ENCODE measurements at regions not wholly inside any gene's neighbourhood (a gene's known extent, or its start where the extent isn't known, plus 50 kb on each side); places are given as distances from the start of the nearest gene placed in this dataset.

DNA sequence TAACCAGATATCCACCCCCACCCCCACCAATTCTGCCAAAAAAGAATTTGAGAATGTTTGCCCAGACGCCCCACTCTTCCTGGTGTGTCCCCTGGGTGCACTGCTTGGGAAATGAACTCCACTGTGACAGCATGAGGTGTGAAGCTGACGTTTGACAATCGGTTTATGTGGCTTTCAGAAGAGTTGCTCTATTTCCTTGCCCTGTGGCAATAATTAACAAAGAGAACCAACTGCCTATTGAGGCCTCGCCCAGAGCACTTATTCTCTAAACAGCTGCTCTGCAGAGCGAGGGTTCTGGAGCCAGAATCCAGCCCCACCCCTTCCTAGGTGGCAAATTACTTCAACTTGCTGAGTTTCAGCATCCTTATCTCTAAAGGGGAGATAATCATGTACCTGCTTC lies 115.8 kb upstream of the SIX3 start:
- TF ChIP-seq, protein P1, sequence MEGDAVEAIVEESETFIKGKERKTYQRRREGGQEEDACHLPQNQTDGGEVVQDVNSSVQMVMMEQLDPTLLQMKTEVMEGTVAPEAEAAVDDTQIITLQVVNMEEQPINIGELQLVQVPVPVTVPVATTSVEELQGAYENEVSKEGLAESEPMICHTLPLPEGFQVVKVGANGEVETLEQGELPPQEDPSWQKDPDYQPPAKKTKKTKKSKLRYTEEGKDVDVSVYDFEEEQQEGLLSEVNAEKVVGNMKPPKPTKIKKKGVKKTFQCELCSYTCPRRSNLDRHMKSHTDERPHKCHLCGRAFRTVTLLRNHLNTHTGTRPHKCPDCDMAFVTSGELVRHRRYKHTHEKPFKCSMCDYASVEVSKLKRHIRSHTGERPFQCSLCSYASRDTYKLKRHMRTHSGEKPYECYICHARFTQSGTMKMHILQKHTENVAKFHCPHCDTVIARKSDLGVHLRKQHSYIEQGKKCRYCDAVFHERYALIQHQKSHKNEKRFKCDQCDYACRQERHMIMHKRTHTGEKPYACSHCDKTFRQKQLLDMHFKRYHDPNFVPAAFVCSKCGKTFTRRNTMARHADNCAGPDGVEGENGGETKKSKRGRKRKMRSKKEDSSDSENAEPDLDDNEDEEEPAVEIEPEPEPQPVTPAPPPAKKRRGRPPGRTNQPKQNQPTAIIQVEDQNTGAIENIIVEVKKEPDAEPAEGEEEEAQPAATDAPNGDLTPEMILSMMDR (IDR thresholded peaks at IDR 0.05): no peak
- Histone ChIP-seq H3K27ac (no peak overlapping the region), H3K36me3 (no peaks in the 10 kb centered on the region), H3K4me1 (ENCODE audit: control insufficient read depth in 1 of 2, insufficient read depth in 1 of 2, low read depth in 1 of 2, low read length in 1 of 2) (no peaks in the 10 kb centered on the region), H3K9me3 (no peaks in the 10 kb centered on the region), H3K4me3 (ENCODE audit: low read depth in 1 of 2, low read length in 1 of 2) (no peak overlapping the region), H3K27me3 (peaks cover 39% of the 10 kb centered on the region)

DNA sequence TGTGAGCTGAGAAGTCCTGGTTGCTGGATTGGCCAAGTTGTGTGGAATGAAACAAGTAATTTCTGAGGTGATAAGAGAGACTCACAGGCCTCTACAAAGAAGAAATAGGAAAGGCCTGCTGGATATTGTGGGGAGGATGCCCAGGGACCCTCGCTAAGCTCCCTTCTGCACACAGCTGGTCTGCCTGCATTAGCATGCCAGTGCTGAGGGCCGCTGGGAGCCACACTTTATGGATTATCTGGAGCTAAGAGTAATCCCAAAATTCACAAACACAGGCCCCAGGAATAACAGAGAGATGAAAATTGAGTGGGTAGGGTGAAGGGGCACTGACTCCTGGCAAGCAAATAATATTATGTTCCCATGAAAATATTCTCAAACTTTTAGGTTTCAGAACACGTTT lies 114.9 kb upstream of the SIX3 start:
- TF ChIP-seq, protein P1 (IDR thresholded peaks at IDR 0.05): no peak
- H3K9me3 ChIP-seq: no peaks in the 10 kb centered on the region

DNA sequence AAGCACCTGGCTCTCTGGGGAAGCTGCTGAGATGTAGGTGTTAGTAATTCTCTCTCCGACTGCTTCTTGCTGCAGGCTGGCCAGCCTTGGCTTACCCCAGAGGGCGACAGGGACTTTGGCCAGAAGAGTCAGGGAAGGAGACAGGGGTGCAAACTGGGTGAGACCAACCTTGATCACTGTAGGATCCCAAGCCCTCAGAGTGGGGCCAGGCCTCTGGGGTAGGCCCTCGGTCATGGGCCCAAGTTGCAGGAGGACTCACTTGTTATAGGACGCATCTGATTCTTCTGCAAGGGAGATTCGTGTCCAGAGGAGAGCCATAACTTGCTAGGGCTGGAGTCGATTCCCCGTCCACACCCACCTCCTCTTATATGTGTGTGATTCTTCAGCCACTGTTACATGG lies 111.7 kb upstream of the SIX3 start:
- Histone ChIP-seq H3K27ac (no peak overlapping the region), H3K4me1 (ENCODE audit: control insufficient read depth in 1 of 2, insufficient read depth in 1 of 2, low read depth in 1 of 2, low read length in 1 of 2) (no peaks in the 10 kb centered on the region), H3K4me3 (ENCODE audit: low read depth in 1 of 2, low read length in 1 of 2) (no peak overlapping the region), H3K36me3 (no peaks in the 10 kb centered on the region), H3K9me3 (no peaks in the 10 kb centered on the region), H3K27me3 (peaks cover 11% of the 10 kb centered on the region)
- TF ChIP-seq, protein P1 (IDR thresholded peaks at IDR 0.05): no peak

More for the DNA sequence above, 114.9 kb upstream of the SIX3 start:
- no peak overlapping the region for H3K4me3 ChIP-seq (ENCODE audit: low read depth in 1 of 2, low read length in 1 of 2)
- H3K27me3 ChIP-seq: peaks cover 32% of the 10 kb centered on the region
- no peaks in the 10 kb centered on the region for H3K36me3 ChIP-seq
- H3K4me1 ChIP-seq (ENCODE audit: control insufficient read depth in 1 of 2, insufficient read depth in 1 of 2, low read depth in 1 of 2, low read length in 1 of 2): no peaks in the 10 kb centered on the region
- H3K27ac ChIP-seq: no peak overlapping the region

DNA sequence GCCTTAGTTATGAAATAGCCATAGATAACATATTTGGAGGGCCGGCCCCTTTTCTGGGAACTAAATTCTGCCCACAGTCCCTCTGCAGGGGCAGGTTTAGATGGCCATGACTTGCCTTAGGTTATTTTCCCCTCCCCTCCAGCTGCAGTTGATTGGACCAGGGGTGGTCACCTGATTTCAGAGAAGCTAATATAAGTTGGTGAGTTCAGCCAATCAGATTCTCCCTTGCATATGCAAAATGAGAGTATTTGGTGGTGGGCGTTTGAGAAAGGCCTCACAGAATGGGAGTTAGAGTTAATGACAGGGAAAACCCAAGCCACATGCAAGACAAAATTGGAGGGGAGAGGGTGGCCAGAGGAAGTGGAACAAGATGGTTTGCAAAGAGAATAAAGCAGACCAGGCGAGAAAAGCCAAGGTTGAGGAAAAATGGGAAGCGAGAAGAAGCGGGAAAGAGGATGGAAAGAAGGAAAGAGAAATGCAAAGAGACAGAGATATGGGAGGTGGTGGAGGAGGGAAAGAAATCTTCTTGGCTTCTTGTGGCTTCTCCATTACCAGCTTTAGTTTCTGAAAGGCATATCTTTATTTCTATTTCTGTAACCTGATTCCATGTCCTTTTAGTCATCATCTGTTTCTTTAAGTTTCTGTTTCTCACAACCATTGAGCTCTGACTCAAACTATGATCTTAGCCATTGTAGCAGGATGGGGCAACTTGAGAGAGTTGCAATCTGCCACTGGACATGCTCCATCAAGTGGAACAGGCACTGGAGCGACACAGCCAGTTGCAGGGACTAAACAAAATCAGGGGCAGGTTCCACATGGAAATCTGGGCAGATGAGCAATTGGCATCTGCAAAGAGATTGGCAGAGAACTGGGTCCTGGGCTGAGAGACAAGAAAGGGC lies 108.1 kb upstream of the SIX3 start:
- Histone ChIP-seq H3K27me3 (no peaks in the 10 kb centered on the region), H3K27ac (no peak overlapping the region)
- TF ChIP-seq, protein P1 (IDR thresholded peaks at IDR 0.05): no peak

DNA sequence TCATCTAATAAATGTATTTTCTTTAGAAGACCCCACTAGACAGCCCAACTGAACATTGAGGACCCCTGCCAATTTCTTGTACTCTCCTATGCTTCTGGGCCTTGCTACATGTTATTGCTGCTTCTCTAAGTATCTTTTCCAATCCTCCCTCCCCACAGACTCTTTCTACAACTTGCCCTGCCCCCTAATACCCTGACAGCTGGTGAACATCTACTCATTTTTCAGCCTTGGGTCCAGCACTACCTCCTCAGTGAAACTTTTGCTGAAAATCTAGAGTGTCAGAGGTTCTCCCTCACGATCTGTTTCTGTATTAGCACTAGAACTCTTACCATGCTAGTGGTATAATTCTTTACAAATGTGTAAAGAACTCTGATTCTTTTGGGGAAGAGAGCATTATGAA lies 106.8 kb upstream of the SIX3 start:
- peaks cover under 1% of the 10 kb centered on the region for H3K27me3 ChIP-seq
- TF ChIP-seq, protein P1 (IDR thresholded peaks at IDR 0.05): no peak
- H3K4me1 ChIP-seq (ENCODE audit: control insufficient read depth in 1 of 2, insufficient read depth in 1 of 2, low read depth in 1 of 2, low read length in 1 of 2): no peaks in the 10 kb centered on the region
- no peaks in the 10 kb centered on the region for H3K9me3 ChIP-seq
- H3K4me3 ChIP-seq (ENCODE audit: low read depth in 1 of 2, low read length in 1 of 2): no peak overlapping the region
- no peak overlapping the region for H3K27ac ChIP-seq
- H3K36me3 ChIP-seq: no peaks in the 10 kb centered on the region

More for the DNA sequence above, 108.1 kb upstream of the SIX3 start:
- Histone ChIP-seq H3K36me3 (no peaks in the 10 kb centered on the region), H3K4me1 (ENCODE audit: control insufficient read depth in 1 of 2, insufficient read depth in 1 of 2, low read depth in 1 of 2, low read length in 1 of 2) (no peaks in the 10 kb centered on the region), H3K4me3 (ENCODE audit: low read depth in 1 of 2, low read length in 1 of 2) (no peak overlapping the region), H3K9me3 (no peaks in the 10 kb centered on the region)

Measured in neutrophil (primary cell).